ENCODE measurements at regions not wholly inside any gene's neighbourhood (a gene's known extent, or its start where the extent isn't known, plus 50 kb on each side); places are given as distances from the start of the nearest gene placed in this dataset.

GRCh38 chr15:79230766-79231165 is 51.8 kb upstream of the ANKRD34C start:
- Histone ChIP-seq H3K27me3 (ENCODE audit: control insufficient read depth, insufficient read depth, low read length) (no peaks in the 10 kb centered on the region), H3K27ac (ENCODE audit: low read length) (no peak overlapping the region), H3K4me3 (ENCODE audit: low read length) (no peak overlapping the region), H3K4me1 (ENCODE audit: control insufficient read depth, insufficient read depth, low read length) (no peaks in the 10 kb centered on the region), H3K9me3 (ENCODE audit: control insufficient read depth, insufficient read depth, low read length) (peaks cover 2% of the 10 kb centered on the region; the same call in 1 of the 2 replicates), H3K36me3 (ENCODE audit: control insufficient read depth, insufficient read depth, low read length) (no peaks in the 10 kb centered on the region)
- WGBS (ENCODE audit: insufficient coverage, insufficient read length) = no CpG with 5 or more reads among the region's 5 CpGs
- no peak for DNase-seq (ENCODE audit: low read depth, low spot score)

DNA sequence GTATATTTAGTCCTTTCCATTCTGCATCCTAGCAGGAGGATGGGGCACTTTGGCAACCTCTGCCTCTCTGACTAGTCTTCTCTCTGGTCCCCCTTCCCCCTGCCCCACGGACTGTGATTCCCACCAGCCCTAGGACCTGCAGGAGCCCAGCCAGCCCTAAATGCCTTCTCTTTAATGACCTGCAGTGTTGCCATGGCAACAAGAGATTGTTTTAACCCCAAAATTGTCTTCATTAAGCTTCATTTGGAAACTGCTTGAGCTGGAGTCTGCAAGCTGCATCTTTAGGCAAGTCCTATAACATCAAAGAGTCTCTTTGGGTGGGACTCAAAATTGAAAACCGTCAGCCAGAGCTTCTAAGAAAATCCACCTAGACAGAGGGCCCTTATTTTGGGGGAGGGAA is 59.7 kb upstream of the ANKRD34C start:
- Histone ChIP-seq H3K4me3 (ENCODE audit: low read length) (no peak overlapping the region), H3K36me3 (ENCODE audit: control insufficient read depth, insufficient read depth, low read length) (no peaks in the 10 kb centered on the region), H3K27me3 (ENCODE audit: control insufficient read depth, insufficient read depth, low read length) (no peaks in the 10 kb centered on the region), H3K27ac (ENCODE audit: low read length) (no peak overlapping the region), H3K9me3 (ENCODE audit: control insufficient read depth, insufficient read depth, low read length) (no peaks in the 10 kb centered on the region), H3K4me1 (ENCODE audit: control insufficient read depth, insufficient read depth, low read length) (no peaks in the 10 kb centered on the region)
- no CpG with 5 or more reads among the region's 2 CpGs for WGBS (ENCODE audit: insufficient coverage, insufficient read length)
- no peak for DNase-seq (ENCODE audit: low read depth, low spot score)

DNA sequence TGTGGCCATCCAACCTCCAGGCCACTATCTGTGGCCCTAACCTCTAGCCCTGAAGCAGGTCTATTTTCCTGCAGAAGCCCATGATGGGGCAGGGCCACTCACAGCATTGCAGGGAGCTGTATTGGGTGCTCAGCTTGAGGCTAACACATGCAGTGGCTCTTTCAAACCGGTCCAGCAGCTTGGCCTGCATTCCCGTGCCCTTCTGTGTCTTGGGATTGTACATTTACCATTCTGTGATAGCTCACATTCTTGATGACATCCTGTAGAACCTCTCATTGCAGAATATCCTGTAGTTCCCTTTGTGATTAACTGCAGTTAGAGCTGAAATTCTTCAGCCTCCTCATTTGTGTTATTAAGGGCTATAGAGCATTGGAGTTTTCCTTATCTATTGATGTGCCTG is 60.8 kb upstream of the ANKRD34C start:
- Histone ChIP-seq H3K4me3 (ENCODE audit: low read length) (no peak overlapping the region), H3K27me3 (ENCODE audit: control insufficient read depth, insufficient read depth, low read length) (no peaks in the 10 kb centered on the region), H3K36me3 (ENCODE audit: control insufficient read depth, insufficient read depth, low read length) (no peaks in the 10 kb centered on the region), H3K9me3 (ENCODE audit: control insufficient read depth, insufficient read depth, low read length) (no peaks in the 10 kb centered on the region), H3K4me1 (ENCODE audit: control insufficient read depth, insufficient read depth, low read length) (no peaks in the 10 kb centered on the region), H3K27ac (ENCODE audit: low read length) (no peak overlapping the region)
- no peak for DNase-seq (ENCODE audit: low read depth, low spot score)
- WGBS (ENCODE audit: insufficient coverage, insufficient read length) = no CpG with 5 or more reads among the region's 2 CpGs

DNA sequence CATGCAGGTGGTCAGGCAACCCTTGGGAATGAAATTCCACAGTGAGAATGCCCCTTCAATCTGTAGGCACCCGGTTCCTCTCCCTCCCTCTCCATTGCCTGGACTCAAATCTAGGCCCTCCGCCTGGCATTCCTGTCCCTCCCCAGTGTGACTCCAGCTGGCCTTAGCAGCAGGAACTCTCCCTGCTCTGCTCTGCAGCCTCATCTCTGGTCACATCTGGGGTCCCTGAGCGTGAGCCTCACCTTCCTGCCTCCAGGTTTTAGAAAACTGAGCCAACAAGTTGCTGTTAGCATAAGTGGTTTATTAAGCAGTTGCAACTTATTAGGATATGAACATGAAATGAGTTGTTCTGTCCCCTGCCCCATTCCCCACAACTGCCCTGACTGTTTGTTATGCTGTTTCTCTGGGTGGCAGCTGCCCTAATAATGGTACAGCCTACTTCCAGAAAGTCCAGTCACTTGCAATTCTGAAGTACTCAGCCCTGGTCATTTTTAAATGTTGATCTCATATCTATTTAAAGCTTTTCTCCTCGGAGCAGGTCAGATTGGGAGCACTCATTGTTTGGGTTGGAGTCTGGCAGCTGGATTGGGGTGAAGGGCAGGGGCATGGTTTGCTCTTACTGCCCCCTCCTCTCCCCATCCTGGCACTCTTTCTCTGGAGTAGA is 63.0 kb upstream of the ANKRD34C start:
- Histone ChIP-seq H3K9me3 (ENCODE audit: control insufficient read depth, insufficient read depth, low read length) (no peaks in the 10 kb centered on the region), H3K4me1 (ENCODE audit: control insufficient read depth, insufficient read depth, low read length) (no peaks in the 10 kb centered on the region), H3K27me3 (ENCODE audit: control insufficient read depth, insufficient read depth, low read length) (no peaks in the 10 kb centered on the region), H3K36me3 (ENCODE audit: control insufficient read depth, insufficient read depth, low read length) (no peaks in the 10 kb centered on the region), H3K27ac (ENCODE audit: low read length) (no peak overlapping the region), H3K4me3 (ENCODE audit: low read length) (no peak overlapping the region)
- WGBS (ENCODE audit: insufficient coverage, insufficient read length) = no CpG with 5 or more reads among the region's 4 CpGs
- no peak for DNase-seq (ENCODE audit: low read depth, low spot score)

GRCh38 chr15:79218588-79219200 is 63.8 kb upstream of the ANKRD34C start:
- Histone ChIP-seq H3K27ac (ENCODE audit: low read length) (no peak overlapping the region), H3K9me3 (ENCODE audit: control insufficient read depth, insufficient read depth, low read length) (no peaks in the 10 kb centered on the region), H3K36me3 (ENCODE audit: control insufficient read depth, insufficient read depth, low read length) (no peaks in the 10 kb centered on the region), H3K27me3 (ENCODE audit: control insufficient read depth, insufficient read depth, low read length) (no peaks in the 10 kb centered on the region), H3K4me1 (ENCODE audit: control insufficient read depth, insufficient read depth, low read length) (no peaks in the 10 kb centered on the region), H3K4me3 (ENCODE audit: low read length) (no peak overlapping the region)
- DNase-seq (ENCODE audit: low read depth, low spot score) = no peak
- WGBS (ENCODE audit: insufficient coverage, insufficient read length) = no CpG with 5 or more reads among the region's 5 CpGs

- WGBS (ENCODE audit: insufficient coverage, insufficient read length) = no CpG with 5 or more reads among the region's 3 CpGs
- no peaks in the 10 kb centered on the region for H3K27me3 ChIP-seq (ENCODE audit: control insufficient read depth, insufficient read depth, low read length)
- H3K4me3 ChIP-seq (ENCODE audit: low read length) = no peak overlapping the region
- H3K4me1 ChIP-seq (ENCODE audit: control insufficient read depth, insufficient read depth, low read length) = peaks cover 5% of the 10 kb centered on the region
- no peaks in the 10 kb centered on the region for H3K36me3 ChIP-seq (ENCODE audit: control insufficient read depth, insufficient read depth, low read length)
- H3K9me3 ChIP-seq (ENCODE audit: control insufficient read depth, insufficient read depth, low read length) = no peaks in the 10 kb centered on the region
- H3K27ac ChIP-seq (ENCODE audit: low read length) = no peak overlapping the region
- DNase-seq (ENCODE audit: low read depth, low spot score) = no peak
Observed at GRCh38 chr15:79213650-79214049, 68.9 kb upstream of the ANKRD34C start.

DNA sequence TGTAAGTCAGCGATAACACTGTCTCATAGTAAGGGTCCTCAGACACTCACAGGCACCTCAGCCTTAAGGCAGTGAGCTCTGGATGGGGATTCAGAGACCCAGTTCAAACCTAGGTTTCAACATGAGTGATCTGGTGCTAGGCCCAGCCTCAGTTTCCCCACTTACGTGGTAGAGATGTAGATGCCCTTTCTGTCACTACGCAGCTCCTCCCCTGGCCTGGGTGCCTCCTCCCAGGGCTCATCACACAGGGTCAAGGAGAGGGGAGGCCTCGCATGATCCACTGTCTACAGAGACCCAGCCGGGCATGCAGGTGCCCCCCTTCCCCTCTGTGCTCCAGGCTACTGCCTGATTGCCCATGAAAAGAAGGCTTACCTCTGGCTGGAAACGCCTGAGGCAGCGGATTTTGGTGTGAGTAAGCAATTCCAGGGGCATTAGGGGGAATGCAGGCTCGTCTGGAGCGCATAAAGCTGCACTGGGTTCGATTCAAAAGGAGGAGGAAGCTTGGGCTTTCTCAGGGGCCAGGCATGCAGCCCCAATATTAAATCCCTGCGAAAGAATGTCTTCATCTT is 69.8 kb upstream of the ANKRD34C start:
- Histone ChIP-seq H3K9me3 (ENCODE audit: control insufficient read depth, insufficient read depth, low read length) (no peaks in the 10 kb centered on the region), H3K27me3 (ENCODE audit: control insufficient read depth, insufficient read depth, low read length) (no peaks in the 10 kb centered on the region), H3K27ac (ENCODE audit: low read length) (no peak overlapping the region), H3K36me3 (ENCODE audit: control insufficient read depth, insufficient read depth, low read length) (no peaks in the 10 kb centered on the region), H3K4me3 (ENCODE audit: low read length) (no peak overlapping the region), H3K4me1 (ENCODE audit: control insufficient read depth, insufficient read depth, low read length) (peaks cover 5% of the 10 kb centered on the region)
- no peak for DNase-seq (ENCODE audit: low read depth, low spot score)
- no CpG with 5 or more reads among the region's 11 CpGs for WGBS (ENCODE audit: insufficient coverage, insufficient read length)

- no peak overlapping the region for H3K27ac ChIP-seq (ENCODE audit: low read length)
- H3K4me3 ChIP-seq (ENCODE audit: low read length) = no peak overlapping the region
- peaks cover 5% of the 10 kb centered on the region for H3K4me1 ChIP-seq (ENCODE audit: control insufficient read depth, insufficient read depth, low read length)
- WGBS (ENCODE audit: insufficient coverage, insufficient read length) = no CpG with 5 or more reads among the region's 1 CpG
- H3K27me3 ChIP-seq (ENCODE audit: control insufficient read depth, insufficient read depth, low read length) = no peaks in the 10 kb centered on the region
- no peak for DNase-seq (ENCODE audit: low read depth, low spot score)
- no peaks in the 10 kb centered on the region for H3K36me3 ChIP-seq (ENCODE audit: control insufficient read depth, insufficient read depth, low read length)
- no peaks in the 10 kb centered on the region for H3K9me3 ChIP-seq (ENCODE audit: control insufficient read depth, insufficient read depth, low read length)
Observed at GRCh38 chr15:79211481-79211880, 71.0 kb upstream of the ANKRD34C start.

DNA sequence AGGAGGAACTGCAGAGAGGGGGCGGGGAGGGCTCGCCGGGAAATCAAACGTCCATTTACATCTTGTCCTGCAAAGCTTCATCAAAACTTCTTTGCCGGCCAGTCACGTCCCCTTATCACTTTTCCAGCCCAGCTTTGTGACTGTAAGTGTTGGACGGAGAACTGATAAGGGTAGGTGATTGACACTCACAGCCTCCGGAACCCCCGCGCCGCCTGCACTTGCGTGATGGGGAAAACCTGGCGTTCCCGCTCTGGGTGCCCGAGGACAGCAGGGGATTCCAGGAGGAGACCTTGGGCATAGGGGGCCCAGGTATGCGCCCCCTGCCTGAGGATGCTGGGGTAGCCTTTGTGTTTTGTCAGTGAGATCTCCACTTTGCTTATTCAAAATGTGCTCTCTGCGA is 72.8 kb upstream of the ANKRD34C start:
- WGBS (ENCODE audit: insufficient coverage, insufficient read length) = no CpG with 5 or more reads among the region's 17 CpGs
- Histone ChIP-seq H3K4me3 (ENCODE audit: low read length) (peak overlapping the region; percentile 0; the same call in 1 of the 2 replicates), H3K4me1 (ENCODE audit: control insufficient read depth, insufficient read depth, low read length) (peaks cover 5% of the 10 kb centered on the region), H3K9me3 (ENCODE audit: control insufficient read depth, insufficient read depth, low read length) (no peaks in the 10 kb centered on the region), H3K27ac (ENCODE audit: low read length) (no peak overlapping the region), H3K27me3 (ENCODE audit: control insufficient read depth, insufficient read depth, low read length) (no peaks in the 10 kb centered on the region), H3K36me3 (ENCODE audit: control insufficient read depth, insufficient read depth, low read length) (no peaks in the 10 kb centered on the region)
- DNase-seq (ENCODE audit: low read depth, low spot score) = no peak

GRCh38 chr15:79209116-79209515 is 73.4 kb upstream of the ANKRD34C start:
- peaks cover 5% of the 10 kb centered on the region for H3K4me1 ChIP-seq (ENCODE audit: control insufficient read depth, insufficient read depth, low read length)
- no CpG with 5 or more reads among the region's 7 CpGs for WGBS (ENCODE audit: insufficient coverage, insufficient read length)
- H3K36me3 ChIP-seq (ENCODE audit: control insufficient read depth, insufficient read depth, low read length) = no peaks in the 10 kb centered on the region
- H3K9me3 ChIP-seq (ENCODE audit: control insufficient read depth, insufficient read depth, low read length) = no peaks in the 10 kb centered on the region
- no peak overlapping the region for H3K27ac ChIP-seq (ENCODE audit: low read length)
- DNase-seq (ENCODE audit: low read depth, low spot score) = no peak
- H3K27me3 ChIP-seq (ENCODE audit: control insufficient read depth, insufficient read depth, low read length) = no peaks in the 10 kb centered on the region
- H3K4me3 ChIP-seq (ENCODE audit: low read length) = no peak overlapping the region
